GM21529 (cell line): ENCODE measurements at regions not wholly inside any gene's neighbourhood (a gene's known extent, or its start where the extent isn't known, plus 50 kb on each side); places are given as distances from the start of the nearest gene placed in this dataset.
A peak's percentile ranks its signal among the peaks of the same experiment; 100 is the strongest.
"Not testable (repeated sequence)": the region's sequence is repeated elsewhere in the genome, so short reads cannot be mapped to it uniquely, and the experiment has no call there.

Source experiments
- ATAC-seq: cut with Tn5 transposase; IDR thresholded peaks from one replicate; pipeline ENCODE4 v1.9.1; 2021; ENCODE audit not compliant: unreplicated experiment

GRCh38 chr3:110821586-110821985 lies 250.0 kb upstream of the NECTIN3 start:
- no peak for ATAC-seq

DNA sequence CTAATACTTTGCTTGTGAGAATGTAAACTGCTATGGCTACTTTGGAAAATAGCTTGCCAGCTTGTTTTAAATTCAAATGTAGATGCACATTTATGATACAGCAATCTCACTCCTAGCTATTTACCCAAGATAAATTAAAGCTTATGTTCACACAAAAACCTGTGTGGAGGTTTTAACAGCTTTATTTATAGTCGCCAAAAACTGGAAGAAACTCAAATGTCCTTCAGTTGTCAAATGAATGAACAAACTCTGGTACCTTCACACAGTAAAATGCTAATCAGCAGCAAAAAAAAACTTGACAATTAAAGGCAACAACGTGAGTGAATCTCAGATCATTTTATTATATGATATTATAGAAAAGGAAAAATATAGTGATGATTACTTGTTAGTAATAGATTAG lies 248.6 kb upstream of the NECTIN3 start:
- ATAC-seq, result no peak

- ATAC-seq, result no peak
These were observed 224.6 kb upstream of the NECTIN3 start for GRCh38 chr3:110846971-110847370.

- no peak for ATAC-seq
These were observed 222.6 kb upstream of the NECTIN3 start for GRCh38 chr3:110849064-110849463.

- no peak for ATAC-seq
These were observed 219.9 kb upstream of the NECTIN3 start for GRCh38 chr3:110851736-110852135.

DNA sequence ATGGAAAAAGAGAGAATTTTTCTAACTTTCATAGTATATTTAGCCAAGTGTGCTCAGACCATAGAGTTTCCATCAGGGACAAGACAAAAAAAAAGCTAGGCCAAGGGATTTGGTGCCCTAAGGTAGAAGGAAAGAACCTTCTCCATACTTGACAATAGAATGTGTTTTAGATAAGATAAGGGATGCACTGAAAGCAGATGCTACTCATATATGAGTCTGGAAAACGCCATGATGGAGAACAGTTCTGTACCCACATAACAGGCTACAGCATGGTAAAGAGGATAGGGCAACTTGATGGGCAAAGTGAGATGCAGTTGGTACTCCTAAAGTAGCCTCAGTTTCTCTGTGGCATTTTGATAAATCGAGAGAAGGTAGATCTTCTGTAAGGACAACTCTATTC lies 216.4 kb upstream of the NECTIN3 start:
- ATAC-seq, result no peak

DNA sequence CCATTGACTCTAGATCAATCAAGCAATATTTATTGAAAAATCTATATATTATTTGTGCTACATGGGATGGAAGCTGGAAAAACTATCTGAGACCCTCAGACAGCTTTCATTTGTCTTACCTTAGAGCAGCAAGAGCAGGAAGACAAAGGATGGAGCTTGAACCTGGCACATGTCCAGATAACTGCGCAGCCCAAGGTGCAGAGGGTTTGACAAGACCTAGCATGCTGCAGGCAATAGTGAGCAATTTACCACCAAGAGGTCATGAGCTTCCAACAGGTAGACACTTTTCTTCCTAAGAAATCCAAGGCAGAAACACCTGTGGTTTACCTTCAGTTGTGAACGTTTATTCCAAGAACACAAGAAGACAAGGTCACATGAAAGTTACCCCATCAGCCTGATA lies 214.7 kb upstream of the NECTIN3 start:
- ATAC-seq, result no peak

DNA sequence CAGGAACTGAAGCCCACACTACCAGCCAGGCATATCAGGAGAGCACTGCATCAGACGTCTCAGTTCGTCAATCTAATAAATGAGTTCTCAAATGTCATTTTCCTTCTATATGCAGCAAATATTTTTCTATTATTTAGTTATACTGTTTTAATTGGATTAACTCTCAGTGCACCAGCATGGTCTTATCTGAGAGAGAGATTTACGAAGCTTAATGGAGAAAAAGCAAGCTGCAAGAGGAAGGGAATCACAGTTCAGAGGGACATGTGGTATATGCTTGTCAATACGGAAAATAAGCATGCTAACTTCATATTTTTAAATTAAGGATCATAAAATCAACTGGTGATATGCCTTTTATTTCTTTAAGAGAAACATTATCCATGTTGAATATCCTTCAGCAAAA lies 213.1 kb upstream of the NECTIN3 start:
- ATAC-seq, result no peak

DNA sequence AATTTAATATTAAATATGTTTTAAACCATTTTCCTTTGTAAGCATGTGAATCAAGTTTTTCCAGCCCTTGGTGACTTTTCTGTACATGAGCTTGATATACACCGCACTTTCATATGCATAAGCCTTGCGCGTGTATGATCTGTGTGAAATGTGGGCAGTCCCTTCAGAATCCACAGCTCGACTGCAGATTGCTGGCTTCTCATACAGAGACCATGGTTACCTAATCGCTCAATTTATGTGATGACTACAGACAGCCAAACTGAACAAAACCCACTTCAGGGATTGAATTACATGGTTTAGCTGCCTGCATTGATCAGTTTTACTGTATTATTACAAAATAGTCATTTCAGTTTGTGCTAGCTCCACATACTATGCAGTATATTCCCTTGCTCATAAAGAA lies 212.3 kb upstream of the NECTIN3 start:
- no peak for ATAC-seq

GRCh38 chr3:110859993-110860392 lies 211.6 kb upstream of the NECTIN3 start:
- no peak for ATAC-seq

DNA sequence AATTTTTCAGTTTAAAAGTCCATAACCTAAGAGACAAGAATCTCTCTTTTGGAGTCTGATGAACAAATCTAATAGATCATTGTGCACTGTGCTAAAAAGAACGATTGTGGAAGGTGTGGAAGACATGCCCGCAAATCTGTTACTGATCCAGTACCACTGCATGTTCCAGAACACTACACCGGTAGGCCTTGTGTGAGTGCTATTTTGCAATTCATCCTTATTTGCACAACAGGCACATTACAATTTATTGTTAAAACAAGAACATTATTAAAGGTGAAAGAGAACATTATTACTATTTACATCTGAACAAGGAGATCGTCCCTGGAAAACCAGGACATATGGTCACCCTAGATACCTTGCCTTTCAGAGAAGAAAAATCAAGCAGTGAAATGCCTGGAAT lies 205.7 kb upstream of the NECTIN3 start:
- no peak for ATAC-seq

DNA sequence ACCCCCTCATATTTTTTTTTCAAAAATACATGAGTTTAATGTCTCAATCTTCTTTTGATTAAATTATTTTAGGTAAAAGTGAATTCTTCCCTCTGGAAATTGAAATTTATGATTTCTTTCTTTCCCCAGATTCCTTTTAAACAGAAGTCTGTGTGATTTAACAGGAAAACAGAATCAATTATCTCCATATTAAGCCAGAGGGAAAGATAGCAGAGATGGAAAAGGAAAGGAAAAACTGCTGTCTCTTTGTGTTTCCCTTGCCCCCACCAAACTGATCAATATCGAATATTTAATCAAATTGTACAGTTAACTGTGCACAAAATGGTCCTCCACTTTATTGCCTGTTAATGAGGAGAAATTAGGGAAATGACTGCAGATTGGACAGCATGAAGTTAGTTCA lies 203.5 kb upstream of the NECTIN3 start:
- no peak for ATAC-seq

DNA sequence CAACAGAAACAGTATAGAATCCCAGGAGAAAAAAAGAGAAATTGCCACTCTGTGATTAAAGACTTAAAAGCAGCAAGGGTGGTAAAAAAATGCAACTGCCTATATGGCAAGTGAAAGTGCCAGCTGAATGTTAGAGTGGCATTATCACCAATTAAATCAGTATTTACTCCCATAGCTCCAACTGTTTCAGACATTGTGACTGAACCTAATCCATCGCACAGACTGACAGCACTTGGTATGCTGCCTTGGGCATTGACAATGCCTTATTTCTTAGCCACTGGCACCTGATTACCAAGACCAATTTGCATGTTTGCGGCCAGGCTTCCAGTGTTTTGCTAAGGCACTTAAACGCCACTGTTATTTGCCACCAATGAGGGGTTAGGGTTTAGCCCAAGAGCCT lies 201.9 kb upstream of the NECTIN3 start:
- no peak for ATAC-seq

DNA sequence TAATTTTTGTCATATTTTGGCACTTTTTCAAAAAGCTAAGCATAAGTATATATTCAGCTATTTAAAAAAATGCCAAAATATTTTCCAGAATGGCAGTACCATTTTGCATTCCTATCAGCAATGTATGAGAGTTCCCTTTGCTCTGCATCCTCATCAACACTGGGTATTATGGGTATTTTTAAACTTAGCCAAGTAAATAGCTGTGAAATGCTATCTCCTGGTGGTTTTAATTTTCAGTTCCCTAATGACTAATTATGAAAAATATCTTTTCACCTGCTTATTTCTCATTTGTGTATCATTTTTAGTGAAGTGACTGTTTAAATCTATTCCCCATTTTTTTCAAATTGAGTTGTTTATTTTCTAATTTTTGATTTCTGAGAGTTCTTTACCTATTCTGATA lies 199.7 kb upstream of the NECTIN3 start:
- ATAC-seq, result no peak

DNA sequence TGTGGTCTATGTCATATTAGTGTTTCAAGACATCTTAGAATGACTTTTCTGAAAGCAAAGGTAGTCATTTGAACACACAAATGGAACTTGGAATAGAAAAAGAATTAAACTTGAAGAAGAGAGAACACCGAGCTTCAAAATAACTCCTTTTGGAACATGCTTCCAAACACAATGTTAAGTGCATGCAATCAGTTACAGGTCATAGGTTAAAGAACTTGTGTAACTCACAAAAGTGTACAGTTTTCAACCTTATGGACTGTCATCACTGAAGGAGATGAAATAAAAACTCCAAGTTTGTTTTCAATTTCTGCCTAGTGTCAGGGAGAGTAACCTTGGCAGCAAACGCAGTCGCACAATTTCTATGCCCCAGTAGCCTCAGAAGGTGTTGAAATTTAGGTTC lies 192.9 kb upstream of the NECTIN3 start:
- no peak for ATAC-seq

DNA sequence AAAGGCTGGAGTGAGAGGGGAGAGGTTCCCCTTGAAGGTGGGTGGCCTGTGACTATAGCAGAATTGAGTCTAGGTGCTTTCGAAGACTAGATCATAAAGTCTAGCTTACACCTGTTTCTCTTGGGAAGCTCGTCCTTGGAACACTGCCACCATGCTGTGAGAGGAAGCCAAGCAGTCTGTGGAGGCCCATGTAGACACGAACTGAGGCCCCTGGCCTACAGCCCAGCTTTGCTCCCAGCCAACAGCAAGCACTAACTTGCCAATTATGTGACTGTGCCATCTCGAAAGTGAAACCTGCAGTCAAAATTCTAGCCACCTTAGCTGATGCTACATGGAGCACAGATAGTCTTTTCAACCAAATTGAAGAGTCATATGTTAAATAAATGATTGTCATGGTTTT lies 190.5 kb upstream of the NECTIN3 start:
- ATAC-seq, result peak; percentile 75

GRCh38 chr3:110886222-110886893 lies 185.3 kb upstream of the NECTIN3 start:
- no peak for ATAC-seq

DNA sequence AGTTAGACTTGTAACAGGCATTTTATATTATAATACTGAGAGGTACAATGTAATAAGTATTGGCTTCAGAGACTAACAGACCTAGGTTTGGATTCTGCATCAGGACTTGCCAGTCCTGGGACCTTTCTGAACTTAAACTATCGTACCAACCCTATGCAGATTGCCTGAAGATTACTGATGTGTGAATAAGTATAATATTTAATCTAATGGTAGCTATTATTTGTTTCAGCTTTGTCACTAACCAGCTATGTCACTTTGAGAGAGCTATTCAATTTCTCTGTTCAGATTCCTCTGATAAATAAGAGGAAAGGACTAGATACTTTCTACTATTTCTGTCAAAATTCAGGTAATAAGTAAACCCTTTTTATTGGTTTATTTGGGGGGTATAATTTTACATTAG lies 184.4 kb upstream of the NECTIN3 start:
- ATAC-seq, result no peak

GRCh38 chr3:110888625-110889375 lies 182.8 kb upstream of the NECTIN3 start:
- not testable (repeated sequence) for ATAC-seq

- not testable (repeated sequence) for ATAC-seq
These were observed 182.3 kb upstream of the NECTIN3 start for GRCh38 chr3:110889376-110889699.

- ATAC-seq, result no peak
These were observed 177.0 kb upstream of the NECTIN3 start for GRCh38 chr3:110894574-110894973.

DNA sequence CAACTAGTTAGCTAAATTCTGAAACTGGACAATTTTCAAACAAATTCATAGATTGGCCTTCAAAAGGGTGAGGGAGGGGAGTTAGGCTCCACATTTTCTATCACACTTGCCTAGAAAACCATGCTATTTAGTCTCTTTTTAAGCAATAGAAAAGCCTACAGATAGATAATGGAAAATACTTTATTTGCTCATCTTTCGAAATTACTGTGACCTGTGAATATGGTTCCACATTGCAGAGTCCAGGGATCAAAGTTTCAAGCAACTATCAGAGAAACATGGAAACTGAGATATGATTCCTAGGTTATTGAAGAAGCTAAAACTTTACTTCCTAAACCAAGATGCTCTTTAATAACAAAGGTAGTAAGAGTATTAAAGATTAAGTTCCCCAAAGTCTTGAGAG lies 176.6 kb upstream of the NECTIN3 start:
- ATAC-seq, result no peak

- ATAC-seq, result no peak
These were observed 174.6 kb upstream of the NECTIN3 start for GRCh38 chr3:110897046-110897445.
